Ishikawa (cell line): ENCODE measurements at regions not wholly inside any gene's neighbourhood (a gene's known extent, or its start where the extent isn't known, plus 50 kb on each side); places are given as distances from the start of the nearest gene placed in this dataset.

Experiments
- CEBPB ChIP-seq: IDR thresholded peaks from 2 replicates; pipeline ENCODE4 v1.6.1; 2012
- CREB1 ChIP-seq: IDR thresholded peaks from 2 replicates; pipeline ENCODE4 v1.6.1; 2012; ENCODE audit warnings: low read depth
- EGR1 ChIP-seq: IDR thresholded peaks from 2 replicates; pipeline ENCODE4 v1.6.1; 2012
- EP300 ChIP-seq: IDR thresholded peaks from 2 replicates; pipeline ENCODE4 v1.6.1; 2012; ENCODE audit warnings: borderline replicate concordance
- FOXM1 ChIP-seq: IDR thresholded peaks from 2 replicates; pipeline ENCODE4 v1.6.1; 2012; ENCODE audit warnings: low read depth, borderline replicate concordance
- MAX ChIP-seq: IDR thresholded peaks from 2 replicates; pipeline ENCODE4 v1.6.1; 2012
- NFIC ChIP-seq: IDR thresholded peaks from 2 replicates; pipeline ENCODE4 v1.6.1; 2012
- RAD21 ChIP-seq: IDR thresholded peaks from 2 replicates; pipeline ENCODE4 v1.6.1; 2012; ENCODE audit warnings: low read depth
- REST ChIP-seq: IDR thresholded peaks from 2 replicates; pipeline ENCODE4 v1.6.1; 2012; ENCODE audit warnings: low read depth, mild to moderate bottlenecking
- TAF1 ChIP-seq: IDR thresholded peaks from 2 replicates; pipeline ENCODE4 v1.6.1; 2012; ENCODE audit warnings: low read depth, mild to moderate bottlenecking
- TCF12 ChIP-seq: IDR thresholded peaks from 2 replicates; pipeline ENCODE4 v1.6.1; 2012; ENCODE audit warnings: low read depth
- TEAD4 ChIP-seq: IDR thresholded peaks from 2 replicates; pipeline ENCODE4 v1.6.1; 2012
- USF1 ChIP-seq: IDR thresholded peaks from 2 replicates; pipeline ENCODE4 v1.6.1; 2012
- YY1 ChIP-seq: IDR thresholded peaks from 2 replicates; pipeline ENCODE4 v1.6.1; 2012; ENCODE audit warnings: low read depth
- ZBTB7A ChIP-seq: IDR thresholded peaks from 2 replicates; pipeline ENCODE4 v1.6.1; 2012; ENCODE audit warnings: low read depth

GRCh38 chr4:175511861-175512260 lies 300.2 kb downstream of the GPM6A start:
- no peak for TF ChIP-seq TAF1
- TF ChIP-seq RAD21 = no peak
- TF ChIP-seq YY1 = no peak
- TF ChIP-seq EP300 = no peak
- TF ChIP-seq TCF12 = no peak
- no peak for TF ChIP-seq EGR1
- no peak for TF ChIP-seq CREB1
- TF ChIP-seq CEBPB = no peak
- TF ChIP-seq MAX = no peak
- TF ChIP-seq TEAD4 = no peak
- no peak for TF ChIP-seq ZBTB7A

GRCh38 chr4:175514174-175514573 lies 297.9 kb downstream of the GPM6A start:
- TF ChIP-seq TAF1 (no peak), ZBTB7A (no peak), RAD21 (no peak), TCF12 (no peak), MAX (no peak), CEBPB (no peak), USF1 (no peak), FOXM1 (no peak), TEAD4 (no peak), REST (no peak), EGR1 (no peak)

GRCh38 chr4:175530655-175531054 lies 281.4 kb downstream of the GPM6A start:
- TF ChIP-seq NFIC = no peak
- TF ChIP-seq YY1 = no peak
- no peak for TF ChIP-seq FOXM1
- TF ChIP-seq MAX = no peak
- TF ChIP-seq USF1 = no peak
- TF ChIP-seq TAF1 = no peak
- no peak for TF ChIP-seq CEBPB
- no peak for TF ChIP-seq TEAD4
- TF ChIP-seq TCF12 = no peak

GRCh38 chr4:175531405-175532091 lies 280.5 kb downstream of the GPM6A start:
- TF ChIP-seq REST = no peak
- no peak for TF ChIP-seq ZBTB7A
- no peak for TF ChIP-seq MAX
- TF ChIP-seq FOXM1 = no peak
- TF ChIP-seq CREB1 = no peak
- no peak for TF ChIP-seq CEBPB
- TF ChIP-seq EP300 = no peak
- no peak for TF ChIP-seq NFIC
- TF ChIP-seq EGR1 = no peak
- no peak for TF ChIP-seq TEAD4
- TF ChIP-seq USF1 = no peak
- no peak for TF ChIP-seq TCF12
- no peak for TF ChIP-seq RAD21
- TF ChIP-seq TAF1 = no peak
- no peak for TF ChIP-seq YY1

GRCh38 chr4:175536852-175537453 lies 275.1 kb downstream of the GPM6A start:
- TF ChIP-seq RAD21 (peak; percentile 70), TCF12 (no peak), MAX (no peak)
